ENCODE measurements at regions not wholly inside any gene's neighbourhood (a gene's known extent, or its start where the extent isn't known, plus 50 kb on each side); places are given as distances from the start of the nearest gene placed in this dataset.

- TF ChIP-seq CTCF (conservative IDR thresholded peaks at IDR 0.05; ENCODE audit: low read depth in 2 of 2) (no peak), EZH2 (IDR thresholded peaks at IDR 0.05; ENCODE audit: low read depth, unreplicated experiment) (no peak), POLR2AphosphoS5 (IDR thresholded peaks at IDR 0.05; ENCODE audit: low read depth) (no peak), EZH2phosphoT487 (IDR thresholded peaks at IDR 0.05; ENCODE audit: unreplicated experiment) (no peak), ZNF462 (CRISPR knock-in tag; IDR thresholded peaks at IDR 0.05) (no peak), REST (IDR thresholded peaks at IDR 0.05; ENCODE audit: unreplicated experiment) (no peak), JUNB (IDR thresholded peaks at IDR 0.05; ENCODE audit: unreplicated experiment) (no peak), CREB1 (CRISPR knock-in tag; IDR thresholded peaks at IDR 0.05; ENCODE audit: low read depth) (no peak), NANOG (IDR thresholded peaks at IDR 0.05; ENCODE audit: borderline replicate concordance) (no peak)
These were observed 1911.9 kb upstream of the PCDH20 start for GRCh38 chr13:63327584-63327983.

Measured in GM23338 (cell line).